K562 (cell line): ENCODE measurements at regions not wholly inside any gene's neighbourhood (a gene's known extent, or its start where the extent isn't known, plus 50 kb on each side); places are given as distances from the start of the nearest gene placed in this dataset.

Source experiments
- HCFC1 ChIP-seq: IDR thresholded peaks from 2 replicates; pipeline ENCODE4 v1.6.1; 2012; ENCODE audit warnings: low read depth, low read length, improper control_type of control experiment
- TAF9B ChIP-seq: fragments of 450-650 bp; IDR thresholded peaks from 2 replicates; pipeline ENCODE4 v1.6.1; 2018; ENCODE audit warnings: mild to moderate bottlenecking; ENCODE audit not compliant: partially characterized antibody
- ZBTB40 ChIP-seq, 2 experiments: fragments of 450-650 bp in 1 of 2; sonication (generic) in 1 of 2; formaldehyde crosslinking in 1 of 2; IDR thresholded peaks; 2 replicates each; pipeline versions ENCODE4 v1.7.1 to v1.9.0; 2016 to 2022; ENCODE audit warnings: inconsistent platforms in 1 of 2, mild to moderate bottlenecking in 1 of 2, missing genetic modification reagents in 1 of 2
- ZBTB43 ChIP-seq: sonication (generic); formaldehyde crosslinking; IDR thresholded peaks from 2 replicates; pipeline ENCODE4 v1.8.0; 2023; ENCODE audit warnings: mild to moderate bottlenecking, missing genetic modification reagents
- ZNF280A ChIP-seq: fragments of 450-650 bp; IDR thresholded peaks from 2 replicates; pipeline ENCODE4 v1.6.1; 2018; ENCODE audit warnings: mild to moderate bottlenecking, low read depth; ENCODE audit not compliant: partially characterized antibody

GRCh38 chr1:67580691-67581403 lies 104.2 kb upstream of the GADD45A start (continued):
- TF ChIP-seq ZBTB43 (CRISPR knock-in tag) (no peak), ZBTB40 (IDR thresholded peaks at IDR 0.05) (no peak), ZBTB40 (CRISPR knock-in tag; IDR thresholded peaks at IDR 0.05) (no peak), ZNF280A (no peak), HCFC1 (no peak), TAF9B (no peak)
